GM06990 (cell line): ENCODE measurements at regions not wholly inside any gene's neighbourhood (a gene's known extent, or its start where the extent isn't known, plus 50 kb on each side); places are given as distances from the start of the nearest gene placed in this dataset.

Source experiments
- DNase-seq: peaks from one replicate; pipeline ENCODE4 v3.0.0-alpha.2; 2011; ENCODE audit not compliant: insufficient read length; ENCODE audit errors: extremely low read depth
- H3K27me3 ChIP-seq: replicated peaks from 2 replicates; pipeline ENCODE4 v1.6.0; 2011; ENCODE audit warnings: low read length; ENCODE audit not compliant: control insufficient read depth, insufficient read depth
- H3K36me3 ChIP-seq: 2 replicates; pipeline ENCODE4 v1.5.1; 2011; ENCODE audit warnings: low read length; ENCODE audit not compliant: control insufficient read depth, insufficient read depth
- H3K4me3 ChIP-seq: replicated peaks from 2 replicates; pipeline ENCODE4 v1.5.1; 2011; ENCODE audit warnings: low read depth, mild to moderate bottlenecking, control low read depth, low read length
- TF ChIP-seq, protein P1 (sequence below): IDR thresholded peaks from 2 replicates; pipeline ENCODE4 v1.5.1; 2011; ENCODE audit warnings: low read length, control low read depth, mild to moderate bottlenecking, inconsistent platforms; ENCODE audit not compliant: insufficient read depth, poor library complexity, severe bottlenecking

DNA sequence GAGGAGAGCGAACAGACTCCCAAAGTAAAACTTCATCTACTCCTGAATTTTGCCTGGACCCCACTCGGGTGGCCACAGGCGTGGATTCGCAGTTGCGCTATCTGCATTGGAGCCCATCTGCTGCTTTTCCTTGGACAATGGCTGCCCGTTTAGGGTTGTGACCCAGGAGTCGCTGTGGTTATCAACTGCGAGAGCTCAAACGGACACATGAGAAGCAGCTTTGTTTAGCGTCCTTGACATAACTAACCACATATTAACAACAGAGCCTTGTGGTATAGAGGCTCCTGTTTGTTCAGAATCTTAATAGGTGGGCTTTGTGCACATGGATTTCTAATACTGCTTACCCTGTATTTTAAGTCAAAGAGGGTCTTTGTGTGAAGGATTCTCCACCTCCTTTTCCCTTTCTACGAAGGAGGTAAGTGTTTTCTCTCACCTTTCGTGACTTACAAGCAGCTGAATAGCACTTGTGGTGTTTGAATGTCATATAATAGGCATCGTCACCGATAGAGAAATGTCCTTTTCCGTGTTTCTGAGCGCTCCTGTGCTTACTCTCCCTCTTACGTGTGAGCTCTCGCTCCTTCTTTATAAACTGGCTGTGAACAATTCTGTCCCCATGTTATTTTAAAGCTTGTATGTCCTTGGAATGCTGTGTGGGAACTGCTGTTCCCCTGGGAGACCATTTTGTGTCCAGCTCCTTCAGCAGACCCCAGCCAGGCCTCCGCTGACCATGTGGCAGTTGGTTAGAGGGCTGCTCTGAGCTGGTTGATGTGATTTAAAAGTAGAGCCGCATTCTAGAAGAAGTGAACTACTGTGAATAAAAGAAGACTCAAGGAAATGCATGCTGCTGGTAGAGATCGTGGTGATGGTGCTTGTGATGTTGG is 441.4 kb downstream of the RPS6KC1 start:
- no peak overlapping the region for H3K4me3 ChIP-seq
- TF ChIP-seq, protein P1, sequence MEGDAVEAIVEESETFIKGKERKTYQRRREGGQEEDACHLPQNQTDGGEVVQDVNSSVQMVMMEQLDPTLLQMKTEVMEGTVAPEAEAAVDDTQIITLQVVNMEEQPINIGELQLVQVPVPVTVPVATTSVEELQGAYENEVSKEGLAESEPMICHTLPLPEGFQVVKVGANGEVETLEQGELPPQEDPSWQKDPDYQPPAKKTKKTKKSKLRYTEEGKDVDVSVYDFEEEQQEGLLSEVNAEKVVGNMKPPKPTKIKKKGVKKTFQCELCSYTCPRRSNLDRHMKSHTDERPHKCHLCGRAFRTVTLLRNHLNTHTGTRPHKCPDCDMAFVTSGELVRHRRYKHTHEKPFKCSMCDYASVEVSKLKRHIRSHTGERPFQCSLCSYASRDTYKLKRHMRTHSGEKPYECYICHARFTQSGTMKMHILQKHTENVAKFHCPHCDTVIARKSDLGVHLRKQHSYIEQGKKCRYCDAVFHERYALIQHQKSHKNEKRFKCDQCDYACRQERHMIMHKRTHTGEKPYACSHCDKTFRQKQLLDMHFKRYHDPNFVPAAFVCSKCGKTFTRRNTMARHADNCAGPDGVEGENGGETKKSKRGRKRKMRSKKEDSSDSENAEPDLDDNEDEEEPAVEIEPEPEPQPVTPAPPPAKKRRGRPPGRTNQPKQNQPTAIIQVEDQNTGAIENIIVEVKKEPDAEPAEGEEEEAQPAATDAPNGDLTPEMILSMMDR: no peak

DNA sequence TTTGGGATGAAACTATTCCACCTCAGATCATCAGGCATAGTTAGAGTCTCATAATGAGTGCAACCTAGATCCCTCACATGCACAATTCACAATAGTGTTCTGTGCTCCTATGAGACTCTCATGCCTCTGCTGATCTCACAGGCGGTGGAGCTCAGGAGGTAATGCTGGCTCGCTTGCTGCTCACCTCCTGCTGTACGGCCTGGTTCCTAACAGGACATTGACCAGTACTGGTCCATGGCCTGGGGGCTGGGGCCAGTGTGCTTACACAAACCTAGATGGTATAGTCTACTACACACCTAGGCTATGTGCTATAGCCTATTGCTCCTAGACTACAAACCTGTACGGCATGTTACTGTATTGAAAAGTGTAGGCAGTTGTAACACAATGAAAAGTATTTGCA is 448.4 kb downstream of the RPS6KC1 start:
- Histone ChIP-seq H3K36me3 (no peaks in the 10 kb centered on the region), H3K27me3 (no peaks in the 10 kb centered on the region; the same call in 1 of the 2 replicates), H3K4me3 (no peak overlapping the region)
- no peak for DNase-seq
- TF ChIP-seq, protein P1: no peak

More for the DNA sequence above, 441.4 kb downstream of the RPS6KC1 start:
- no peaks in the 10 kb centered on the region for H3K36me3 ChIP-seq
- no peaks in the 10 kb centered on the region; the same call in none of the 2 replicates for H3K27me3 ChIP-seq
- DNase-seq: no peak

DNA sequence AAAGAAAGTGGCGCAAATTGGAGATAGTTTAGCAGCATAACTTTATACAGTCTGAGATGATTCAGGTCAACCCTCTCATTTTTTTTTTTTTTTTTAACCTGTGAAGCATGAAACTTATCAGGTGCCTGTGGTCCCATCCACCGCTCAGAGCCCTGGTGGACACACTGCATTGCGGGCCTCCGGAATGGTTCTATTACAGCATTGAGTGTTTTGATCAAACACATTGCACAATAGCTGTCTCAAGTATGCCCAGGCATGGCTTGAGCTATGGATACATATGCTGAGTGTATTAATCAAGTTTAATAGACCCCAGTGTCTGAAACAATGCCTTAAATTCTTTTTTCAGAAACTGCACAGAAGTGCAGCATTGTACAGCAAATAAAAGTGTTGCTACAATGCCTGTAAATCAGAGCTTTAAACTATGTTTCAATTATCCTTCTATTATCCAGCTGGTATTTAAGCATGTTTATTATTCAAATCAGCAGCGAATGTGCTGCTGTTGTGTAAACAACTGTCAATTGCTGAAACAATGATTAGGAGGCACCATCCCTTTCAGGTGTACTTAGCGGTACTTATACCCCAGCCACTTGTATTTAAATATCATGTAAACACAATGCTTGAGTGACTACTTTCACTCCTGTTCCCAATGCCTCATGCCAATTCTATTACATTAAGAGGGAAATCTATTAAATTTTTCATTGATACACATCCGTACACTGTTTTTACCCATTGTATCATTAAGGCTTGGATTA is 456.6 kb downstream of the RPS6KC1 start:
- no peaks in the 10 kb centered on the region for H3K36me3 ChIP-seq
- H3K4me3 ChIP-seq: no peak overlapping the region
- no peaks in the 10 kb centered on the region for H3K27me3 ChIP-seq
- TF ChIP-seq, protein P1: no peak
- DNase-seq: no peak

DNA sequence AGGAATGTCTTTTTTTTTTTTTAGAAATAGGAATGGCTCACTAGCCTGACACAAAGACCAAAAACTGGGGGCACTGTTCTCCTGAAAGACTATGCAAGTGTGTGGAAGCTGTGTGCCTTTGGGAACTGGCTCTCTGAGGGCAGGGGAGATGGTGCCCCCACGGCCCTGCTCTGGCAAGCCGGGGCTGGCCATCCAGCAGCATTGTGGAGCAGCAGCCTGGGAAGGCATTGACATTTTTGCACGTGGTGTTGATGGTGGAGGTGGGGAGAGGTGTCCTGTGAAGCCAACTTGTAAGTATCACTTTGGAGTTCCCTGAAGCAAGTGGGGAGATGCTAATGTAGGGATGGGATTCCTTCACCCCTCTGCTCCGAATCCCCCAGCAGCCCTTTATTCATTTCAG is 460.1 kb downstream of the RPS6KC1 start:
- no peak for DNase-seq
- TF ChIP-seq, protein P1: no peak
- H3K4me3 ChIP-seq: no peak overlapping the region
- no peaks in the 10 kb centered on the region for H3K36me3 ChIP-seq
- no peaks in the 10 kb centered on the region for H3K27me3 ChIP-seq

DNA sequence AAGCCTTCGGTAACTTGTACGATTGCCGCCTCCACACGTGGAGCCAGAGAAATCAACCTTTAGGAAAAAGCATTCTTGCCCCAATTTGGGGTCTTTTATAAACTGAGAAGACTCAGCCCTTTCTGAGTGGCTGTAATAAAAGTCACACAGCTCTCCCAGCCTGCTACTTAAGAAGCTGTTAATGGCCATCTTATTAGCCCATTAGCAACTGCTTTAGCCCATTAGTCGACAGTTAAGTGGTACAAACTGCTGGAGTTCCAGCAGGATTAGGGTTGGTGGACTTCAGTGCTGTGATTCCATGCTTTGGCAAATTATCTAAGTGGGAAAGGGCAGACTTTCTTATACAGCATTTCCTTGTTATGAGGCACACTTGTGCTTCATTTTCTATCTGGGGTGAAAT is 461.3 kb downstream of the RPS6KC1 start:
- no peak for DNase-seq
- no peaks in the 10 kb centered on the region for H3K27me3 ChIP-seq
- H3K36me3 ChIP-seq: no peaks in the 10 kb centered on the region
- TF ChIP-seq, protein P1: no peak
- H3K4me3 ChIP-seq: no peak overlapping the region
